K562 (cell line): ENCODE measurements at regions not wholly inside any gene's neighbourhood (a gene's known extent, or its start where the extent isn't known, plus 50 kb on each side); places are given as distances from the start of the nearest gene placed in this dataset.

Experiments
- ATAC-seq: fragments of 200-7000 bp; cut with Tn5 transposase; 3 replicates; pipeline ENCODE4 v1.9.1; 2020; ENCODE audit warnings: moderate library complexity
- BruUV-seq: library from RNA; stranded (reverse); fragments of 400-500 nt; replicated peaks from 2 replicates; lab custom pipeline; 2021; lab: Mats Ljungman, UMichigan
- CTCF ChIA-PET: fragments of 300-600 bp; formaldehyde crosslinking; extraction: SDS; loops from one replicate; lab custom pipeline; 2021; ENCODE audit warnings: low intra/inter-chr PET ratio; lab: Yijun Ruan, JAX
- POLR2A ChIA-PET: fragments of 300-600, 350-650 bp; sonication (Branson Sonifier 250); formaldehyde crosslinking; extraction: SDS; loops from one replicate; lab custom pipeline; 2021; ENCODE audit warnings: antibody characterized with exemption, inconsistent platforms; lab: Yijun Ruan, JAX
- DNase-seq, 4 experiments: peaks; one replicate each; pipeline versions ENCODE4 v3.0.0 to v3.0.0-alpha.2; 2011 to 2018; ENCODE audit warnings: low spot score in 3 of 4, mixed read lengths in 3 of 4; ENCODE audit errors: extremely low read depth in 1 of 4
- FAIRE-seq: peaks from 2 replicates; lab custom pipeline; 2011; peaks lifted over from hg19 to GRCh38; lab: Jason Lieb, UNC
- H2AFZ ChIP-seq: 2 replicates; pipeline ENCODE4 v1.6.0; 2011; ENCODE audit warnings: low read depth, low read length, control low read depth, inconsistent platforms
- H3K27ac ChIP-seq: fragments of 200-600 bp; 3 replicates; pipeline ENCODE4 v1.8.0; 2011; ENCODE audit warnings: low read depth, mild to moderate bottlenecking, control low read depth, inconsistent platforms, low read length, moderate library complexity, mixed read lengths; ENCODE audit errors: extremely low read depth
- H3K27me3 ChIP-seq, 2 experiments: fragments of 300-600 bp in 1 of 2; 2 replicates in 1 of 2; 3 replicates in 1 of 2; pipeline versions ENCODE4 v1.6.0 to v1.8.0; 2011; ENCODE audit warnings: inconsistent platforms in 2 of 2, low read length in 2 of 2, mild to moderate bottlenecking in 1 of 2, mixed read lengths in 1 of 2, moderate library complexity in 1 of 2; ENCODE audit not compliant: control insufficient read depth in 2 of 2, insufficient read depth in 2 of 2
- H3K36me3 ChIP-seq: fragments of 300-600 bp; 3 replicates; pipeline ENCODE4 v1.8.0; 2011; ENCODE audit warnings: mild to moderate bottlenecking, low read length, inconsistent platforms; ENCODE audit not compliant: control insufficient read depth, insufficient read depth
- H3K4me1 ChIP-seq, 2 experiments: fragments of 200-600 bp in 1 of 2; replicated peaks in 1 of 2; 2 replicates in 1 of 2; 3 replicates in 1 of 2; pipeline versions ENCODE4 v1.5.1 to v1.8.0; 2011; ENCODE audit warnings: inconsistent platforms in 2 of 2, low read length in 2 of 2, mild to moderate bottlenecking in 1 of 2, mixed read lengths in 1 of 2, moderate library complexity in 1 of 2; ENCODE audit not compliant: control insufficient read depth in 2 of 2, insufficient read depth in 2 of 2
- H3K4me2 ChIP-seq: 2 replicates; pipeline ENCODE4 v1.6.1; 2011; ENCODE audit warnings: low read length, control low read depth, inconsistent platforms, mixed read lengths; ENCODE audit not compliant: insufficient read depth
- H3K4me3 ChIP-seq: fragments of 200-600 bp; sonication (generic), shearing (Covaris generic); 2 replicates; pipeline ENCODE4 v1.5.1; 2016; ENCODE audit warnings: control low read depth, inconsistent platforms
- H3K79me2 ChIP-seq: fragments of 200-600 bp; 3 replicates; pipeline ENCODE4 v1.8.0; 2011; ENCODE audit warnings: low read length, inconsistent platforms; ENCODE audit not compliant: control insufficient read depth, insufficient read depth
- H3K9ac ChIP-seq, 2 experiments: 2 replicates each; pipeline versions ENCODE4 v1.6.0 to v1.6.1; 2011; ENCODE audit warnings: low read depth in 2 of 2, low read length in 2 of 2, control low read depth in 1 of 2, inconsistent platforms in 1 of 2, mild to moderate bottlenecking in 1 of 2, mixed read lengths in 1 of 2; ENCODE audit not compliant: insufficient read depth in 1 of 2
- H3K9me1 ChIP-seq: one replicate; pipeline ENCODE4 v1.6.0; 2011; ENCODE audit warnings: inconsistent platforms, mild to moderate bottlenecking, low read length, moderate library complexity; ENCODE audit not compliant: control insufficient read depth, insufficient read depth
- H3K9me3 ChIP-seq: replicated peaks from 2 replicates; pipeline ENCODE4 v1.5.1; 2011; ENCODE audit warnings: low read depth, low read length, inconsistent platforms; ENCODE audit not compliant: control insufficient read depth, insufficient read depth
- H4K20me1 ChIP-seq: replicated peaks from 2 replicates; pipeline ENCODE4 v1.6.1; 2011; ENCODE audit warnings: low read length, inconsistent platforms, mixed read lengths; ENCODE audit not compliant: control insufficient read depth, insufficient read depth
- ATF3 ChIP-seq, 2 experiments: fragments of 450-650 bp in 1 of 2; sonication (generic) in 1 of 2; formaldehyde crosslinking in 1 of 2; IDR thresholded peaks in 1 of 2; conservative IDR thresholded peaks in 1 of 2; 2 replicates each; pipeline versions ENCODE4 v1.6.1 to v1.8.1; 2016 to 2023; ENCODE audit warnings: mild to moderate bottlenecking in 2 of 2, moderate library complexity in 2 of 2, inconsistent platforms in 1 of 2, missing genetic modification reagents in 1 of 2
- FOSL1 ChIP-seq: fragments of 200-800 bp; sonication (Bioruptor generic); conservative IDR thresholded peaks from 2 replicates; pipeline ENCODE4 v1.6.1; 2016; ENCODE audit warnings: missing genetic modification characterization, missing compliant biosample characterization
- FOXA3 ChIP-seq, 2 experiments: fragments of 450-650 bp in 1 of 2; sonication (generic) in 1 of 2; formaldehyde crosslinking; IDR thresholded peaks in 1 of 2; conservative IDR thresholded peaks in 1 of 2; 2 replicates each; pipeline versions ENCODE4 v1.4.0 to v1.8.0; 2020 to 2022; ENCODE audit warnings: mild to moderate bottlenecking in 2 of 2, missing genetic modification reagents in 1 of 2
- GABPA ChIP-seq: fragments of 200-800 bp; sonication (Bioruptor generic); conservative IDR thresholded peaks from 2 replicates; pipeline ENCODE4 v1.6.1; 2016; ENCODE audit warnings: low read depth, missing genetic modification characterization, missing compliant biosample characterization
- HNRNPK ChIP-seq: fragments of 200-400 bp; formaldehyde crosslinking; IDR thresholded peaks from one replicate; pipeline ENCODE4 v1.6.1; 2018; ENCODE audit warnings: mild to moderate bottlenecking, low read depth, low read length; ENCODE audit not compliant: poor library complexity, severe bottlenecking
- JUN ChIP-seq, 2 experiments: sonication (generic) in 1 of 2; formaldehyde crosslinking in 1 of 2; IDR thresholded peaks; 2 replicates each; pipeline versions ENCODE4 v1.6.1 to v1.8.0; 2012 to 2022; ENCODE audit warnings: borderline replicate concordance in 2 of 2, mild to moderate bottlenecking in 2 of 2, improper control_type of control experiment in 1 of 2, low read depth in 1 of 2, low read length in 1 of 2, missing genetic modification reagents in 1 of 2
- JUND ChIP-seq, 2 experiments: IDR thresholded peaks; 2 replicates in 1 of 2; 3 replicates in 1 of 2; pipeline ENCODE4 v1.6.1; 2011; ENCODE audit warnings: borderline replicate concordance in 2 of 2, low read depth in 2 of 2, low read length in 2 of 2, improper control_type of control experiment in 1 of 2, missing biosample characterization in 1 of 2, missing genetic modification characterization in 1 of 2, missing genetic modification reagents in 1 of 2
- MAFG ChIP-seq: fragments of 450-650 bp; conservative IDR thresholded peaks from 2 replicates; pipeline ENCODE4 v1.6.1; 2016; ENCODE audit warnings: missing genetic modification characterization, missing compliant biosample characterization
- MYC ChIP-seq, 2 experiments: fragments of 250-450 bp in 1 of 2; sonication (Bioruptor Pico) in 1 of 2; IDR thresholded peaks; 2 replicates each; pipeline versions ENCODE4 v1.5.1 to v1.6.1; 2012 to 2021; ENCODE audit warnings: low read depth in 2 of 2, borderline replicate concordance in 1 of 2, improper control_type of control experiment in 1 of 2, low read length in 1 of 2, mild to moderate bottlenecking in 1 of 2, moderate library complexity in 1 of 2
- NR1H2 ChIP-seq: sonication (generic); formaldehyde crosslinking; IDR thresholded peaks from 2 replicates; pipeline ENCODE4 v1.4.0; 2020; ENCODE audit warnings: mild to moderate bottlenecking, missing genetic modification reagents
- NR2C2 ChIP-seq, 2 experiments: fragments of 200-800 bp in 1 of 2; sonication (Bioruptor generic) in 1 of 2; sonication (generic) in 1 of 2; formaldehyde crosslinking in 1 of 2; IDR thresholded peaks; 2 replicates each; pipeline versions ENCODE4 v1.6.1 to v1.8.0; 2016 to 2022; ENCODE audit warnings: mild to moderate bottlenecking in 1 of 2, missing compliant biosample characterization in 1 of 2, missing genetic modification characterization in 1 of 2, missing genetic modification reagents in 1 of 2
- PRDM10 ChIP-seq: fragments of 450-650 bp; IDR thresholded peaks from 2 replicates; pipeline ENCODE4 v1.6.1; 2018; ENCODE audit not compliant: partially characterized antibody
- SETDB1 ChIP-seq: IDR thresholded peaks from one replicate; pipeline ENCODE4 v1.6.1; 2012; ENCODE audit warnings: low read length, control low read depth, inconsistent platforms
- ZNF589 ChIP-seq: fragments of 200-800 bp; sonication (Bioruptor generic); IDR thresholded peaks from 2 replicates; pipeline ENCODE4 v1.6.1; 2016; ENCODE audit warnings: low read depth, missing genetic modification characterization, missing compliant biosample characterization
- WGBS: fragments of 100-300 bp; shearing (Covaris generic); methylation state at CpG from one replicate; pipeline ENCODE4 v1.1.6; 2016; ENCODE audit warnings: low coverage, mixed read lengths; ENCODE audit not compliant: insufficient coverage; ENCODE audit errors: missing lambda C conversion rate; 5-methylcytosine and 5-hydroxymethylcytosine counted together
- in situ Hi-C: fragments of 300-500 bp; cut with MboI; formaldehyde crosslinking; loops from 4 replicates; pipeline ENCODE4 v1.15.0; 2018; ENCODE audit warnings: inconsistent platforms, mixed read lengths
- intact Hi-C: fragments of 100-400 bp; cut with micrococcal nuclease; formaldehyde crosslinking; loops from 2 replicates; pipeline ENCODE4 v1.14.2; 2022

- POLR2A ChIA-PET: interaction anchor here (0.7 to 1.4 kb wide), 2 partner anchors 9 to 11 kb away, joined by 3 to 4 read pairs; no protein-coding TSS in a partner anchor
- Histone ChIP-seq H3K4me2 (no peak overlapping the region), H3K27me3 (peaks cover 2 to 12% of the 10 kb centered on the region in 2 experiments; a peak in 2 of 5 replicates), H3K9ac (no peak overlapping the region), H3K9me1 (no peaks in the 10 kb centered on the region), H3K79me2 (no peaks in the 10 kb centered on the region), H3K27ac (no peak overlapping the region), H4K20me1 (no peaks in the 10 kb centered on the region), H3K36me3 (no peaks in the 10 kb centered on the region), H2AFZ (no peak overlapping the region), H3K4me1 (no peaks in the 10 kb centered on the region), H3K4me3 (no peak overlapping the region), H3K9me3 (no peaks in the 10 kb centered on the region)
- ATAC-seq (no peak), DNase-seq (no peak), FAIRE-seq (no peak)
- intact Hi-C loops (no loop called here), in situ Hi-C loops (no loop called here)
- 0% methylated on average over 2 of the region's 3 CpGs for WGBS
- BruUV-seq: no TSS peak
- CTCF ChIA-PET: interaction anchor here (0.6 kb wide), 1 partner anchor 1458 kb away, joined by 4 read pairs; no protein-coding TSS in a partner anchor
- TF ChIP-seq FOSL1 (tag) (peak; percentile 20; the same call in 1 of the 2 replicates), MAFG (tag) (peak; percentile 54; the same call in 1 of the 2 replicates), NR1H2 (CRISPR knock-in tag) (no peak), PRDM10 (no peak), HNRNPK (no peak), ZNF589 (0 out of 2 replicates have a peak, but pooled peaks have one; percentile 40), SETDB1 (no peak), ATF3 (IDR thresholded peaks at IDR 0.05) (peak; percentile 54; the same call in 1 of the 2 replicates), ATF3 (CRISPR knock-in tag; conservative IDR thresholded peaks at IDR 0.05) (no peak), MYC (IDR thresholded peaks at IDR 0.05; ENCODE audit: low read depth, low read length) (no peak), MYC (CRISPR knock-in tag; IDR thresholded peaks at IDR 0.05; ENCODE audit: borderline replicate concordance, low read depth) (no peak), FOXA3 (CRISPR knock-in tag; conservative IDR thresholded peaks at IDR 0.05 in 1 of 2, IDR thresholded peaks at IDR 0.05 in 1 of 2) (no peak), NR2C2 (CRISPR knock-in tag; IDR thresholded peaks at IDR 0.05) (no peak), NR2C2 (tag; IDR thresholded peaks at IDR 0.05) (peak; percentile 38; the same call in 1 of the 2 replicates), JUN (IDR thresholded peaks at IDR 0.05; ENCODE audit: borderline replicate concordance, low read depth, low read length) (0 out of 2 replicates have a peak, but pooled peaks have one; percentile 39), JUN (CRISPR knock-in tag; IDR thresholded peaks at IDR 0.05; ENCODE audit: borderline replicate concordance) (no peak), JUND (IDR thresholded peaks at IDR 0.05; ENCODE audit: borderline replicate concordance, low read depth, low read length) (peak; percentile 18; the same call in 1 of the 2 replicates), JUND (tag; IDR thresholded peaks at IDR 0.05; ENCODE audit: borderline replicate concordance, low read depth, low read length) (0 out of 3 replicates have a peak, but pooled peaks have one; percentile 65), GABPA (tag) (0 out of 2 replicates have a peak, but pooled peaks have one; percentile 5)
Observed at GRCh38 chr1:55362558-55362957, 147.4 kb upstream of the USP24 start.
